A549 (cell line): ENCODE measurements at regions not wholly inside any gene's neighbourhood (a gene's known extent, or its start where the extent isn't known, plus 50 kb on each side); places are given as distances from the start of the nearest gene placed in this dataset.

Experiments used
- ATAC-seq, 2 experiments: fragments of 200-7000 bp in 1 of 2; fragments of >200 bp in 1 of 2; cut with Nextera tagmentation in 1 of 2; cut with Tn5 transposase in 1 of 2; 3 replicates each; pipeline versions ENCODE4 v1.8.0 to v1.9.1; 2018 to 2020; ENCODE audit warnings: mild to moderate bottlenecking in 1 of 2, moderate library complexity in 1 of 2
- CTCF ChIA-PET: fragments of 300-600 bp; sonication (Branson Sonifier 250); formaldehyde crosslinking; extraction: SDS; loops from one replicate; lab custom pipeline; 2021; ENCODE audit warnings: antibody characterized with exemption, inconsistent platforms; lab: Yijun Ruan, JAX
- POLR2A ChIA-PET: fragments of 350-600 bp; formaldehyde crosslinking; extraction: SDS; loops from one replicate; lab custom pipeline; 2021; ENCODE audit warnings: antibody characterized with exemption, inconsistent platforms; lab: Yijun Ruan, JAX
- DNase-seq, 2 experiments: peaks; one replicate each; pipeline versions ENCODE4 v3.0.0 to v3.0.0-alpha.2; 2011 to 2016; ENCODE audit warnings: low read depth in 1 of 2, low spot score in 1 of 2
- FAIRE-seq: peaks from 2 replicates; lab custom pipeline; 2011; peaks lifted over from hg19 to GRCh38; lab: Jason Lieb, UNC
- H3K27ac ChIP-seq, 2 experiments: fragments of >200 bp; sonication (Bioruptor Twin); formaldehyde crosslinking; 3 replicates each; pipeline ENCODE4 v1.5.1; 2016 to 2017
- H3K4me1 ChIP-seq: fragments of >200 bp; sonication (Bioruptor Twin); formaldehyde crosslinking; 3 replicates; pipeline ENCODE4 v1.6.1; 2016
- H3K4me2 ChIP-seq: fragments of >200 bp; sonication (Bioruptor Twin); formaldehyde crosslinking; 3 replicates; pipeline ENCODE4 v1.6.1; 2016
- H3K4me3 ChIP-seq: fragments of >200 bp; sonication (Bioruptor Twin); formaldehyde crosslinking; 3 replicates; pipeline ENCODE4 v1.5.1; 2016
- H3K9me3 ChIP-seq: fragments of >200 bp; sonication (Bioruptor Twin); formaldehyde crosslinking; 3 replicates; pipeline ENCODE4 v1.6.1; 2016
- CEBPB ChIP-seq, 2 experiments: fragments of >200 bp in 1 of 2; sonication (Bioruptor Twin) in 1 of 2; formaldehyde crosslinking in 1 of 2; IDR thresholded peaks; 2 replicates each; pipeline ENCODE4 v1.6.1; 2012 to 2016
- CHD2 ChIP-seq: fragments of 150-350 bp; IDR thresholded peaks from 2 replicates; pipeline ENCODE4 v1.6.1; 2014; ENCODE audit warnings: low read length; ENCODE audit not compliant: partially characterized antibody
- CHD4 ChIP-seq: fragments of 200-600 bp; sonication (generic); IDR thresholded peaks from 2 replicates; pipeline ENCODE4 v1.6.1; 2016; ENCODE audit warnings: antibody characterized with exemption, mild to moderate bottlenecking, borderline replicate concordance
- E2F6 ChIP-seq: IDR thresholded peaks from 2 replicates; pipeline ENCODE4 v1.6.1; 2012; ENCODE audit warnings: low read depth, borderline replicate concordance
- EP300 ChIP-seq, 2 experiments: fragments of >200 bp; sonication (Bioruptor Twin); formaldehyde crosslinking; IDR thresholded peaks; 2 replicates in 1 of 2; 3 replicates in 1 of 2; pipeline ENCODE4 v1.6.1; 2016 to 2017
- ESRRA ChIP-seq: fragments of 150-350 bp; IDR thresholded peaks from 2 replicates; pipeline ENCODE4 v1.6.1; 2014; ENCODE audit warnings: mild to moderate bottlenecking, low read length, borderline replicate concordance
- FOSL2 ChIP-seq, 2 experiments: fragments of 450-650 bp in 1 of 2; fragments of >200 bp in 1 of 2; sonication (Bioruptor Twin) in 1 of 2; formaldehyde crosslinking; IDR thresholded peaks; 2 replicates each; pipeline versions ENCODE4 v1.5.0 to v1.6.1; 2016 to 2020; ENCODE audit warnings: mild to moderate bottlenecking in 1 of 2, moderate library complexity in 1 of 2
- HDAC2 ChIP-seq: fragments of 200-600 bp; sonication (generic); IDR thresholded peaks from 2 replicates; pipeline ENCODE4 v1.6.1; 2016
- HOXB13 ChIP-seq: fragments of 250-450 bp; sonication (Bioruptor Pico); IDR thresholded peaks from 2 replicates; pipeline ENCODE4 v1.5.0; 2020; ENCODE audit warnings: low read depth, mild to moderate bottlenecking, moderate library complexity
- KDM5A ChIP-seq: fragments of 200-600 bp; sonication (generic); IDR thresholded peaks from 2 replicates; pipeline ENCODE4 v1.6.1; 2016; ENCODE audit warnings: antibody characterized with exemption, mild to moderate bottlenecking
- MYC ChIP-seq: IDR thresholded peaks from 2 replicates; pipeline ENCODE4 v1.6.1; 2012; ENCODE audit warnings: mild to moderate bottlenecking, inconsistent platforms, low read length, improper control_type of control experiment, borderline replicate concordance
- NPAS2 ChIP-seq: fragments of 250-450 bp; sonication (Bioruptor Pico); IDR thresholded peaks from 2 replicates; pipeline ENCODE4 v1.8.0; 2022; ENCODE audit warnings: mild to moderate bottlenecking, moderate library complexity, borderline replicate concordance
- PBX3 ChIP-seq: IDR thresholded peaks from 2 replicates; pipeline ENCODE4 v1.6.1; 2012
- PHF8 ChIP-seq: fragments of 200-600 bp; sonication (generic); IDR thresholded peaks from 2 replicates; pipeline ENCODE4 v1.6.1; 2016; ENCODE audit warnings: low read depth, mild to moderate bottlenecking, antibody characterized with exemption, moderate library complexity, borderline replicate concordance
- POLR2A ChIP-seq: IDR thresholded peaks from 2 replicates; pipeline ENCODE4 v1.6.1; 2012; ENCODE audit warnings: mild to moderate bottlenecking, low read length
- RCOR1 ChIP-seq: fragments of 150-350 bp; IDR thresholded peaks from 2 replicates; pipeline ENCODE4 v1.6.1; 2014; ENCODE audit warnings: antibody characterized with exemption, low read length, low read depth
- SREBF2 ChIP-seq: fragments of 450-650 bp; IDR thresholded peaks from 2 replicates; pipeline ENCODE4 v1.6.1; 2014; ENCODE audit warnings: mild to moderate bottlenecking, moderate library complexity
- TP53 ChIP-seq: fragments of 250-450 bp; sonication (Bioruptor Pico); IDR thresholded peaks from 2 replicates; pipeline ENCODE4 v1.5.0; 2021; ENCODE audit warnings: mild to moderate bottlenecking, moderate library complexity
- ZFP36 ChIP-seq: fragments of 450-650 bp; IDR thresholded peaks from 2 replicates; pipeline ENCODE4 v1.6.1; 2014; ENCODE audit warnings: borderline replicate concordance; ENCODE audit not compliant: partially characterized antibody
- ZNF302 ChIP-seq: fragments of 250-450 bp; sonication (Bioruptor Pico); IDR thresholded peaks from 2 replicates; pipeline ENCODE4 v1.9.0; 2021; ENCODE audit warnings: inconsistent platforms, mild to moderate bottlenecking, moderate library complexity
- WGBS: methylation state at CpG from one replicate; pipeline ENCODE4 v1.1.6; 2017; ENCODE audit errors: missing lambda C conversion rate; 5-methylcytosine and 5-hydroxymethylcytosine counted together
- TF ChIP-seq, protein P1 (sequence below): fragments of 150-350 bp; IDR thresholded peaks from 2 replicates; pipeline ENCODE4 v1.6.1; 2014; ENCODE audit warnings: low read depth, mild to moderate bottlenecking, low read length
- TF ChIP-seq, protein P2 (sequence below): fragments of 450-650 bp; IDR thresholded peaks from 2 replicates; pipeline ENCODE4 v1.6.1; 2014; ENCODE audit warnings: antibody characterized with exemption
- TF ChIP-seq, protein P3 (sequence below): fragments of >200 bp; sonication (Bioruptor Twin); formaldehyde crosslinking; IDR thresholded peaks from 2 replicates; pipeline ENCODE4 v1.6.1; 2016
- TF ChIP-seq, protein P4 (sequence below): fragments of 250-450 bp; sonication (Bioruptor Pico); IDR thresholded peaks from 2 replicates; pipeline ENCODE4 v1.5.0; 2021; ENCODE audit warnings: mild to moderate bottlenecking, moderate library complexity, borderline replicate concordance

GRCh38 chr9:90998573-90998972 is 197.0 kb downstream of the SYK start:
- TF ChIP-seq ESRRA (no peak), NPAS2 (CRISPR knock-in tag) (no peak), MYC (no peak), POLR2A (no peak), HDAC2 (no peak), TP53 (CRISPR knock-in tag) (no peak), ZNF302 (CRISPR knock-in tag) (no peak), EP300 (IDR thresholded peaks at IDR 0.05) (no peak)
- TF ChIP-seq, protein P1, sequence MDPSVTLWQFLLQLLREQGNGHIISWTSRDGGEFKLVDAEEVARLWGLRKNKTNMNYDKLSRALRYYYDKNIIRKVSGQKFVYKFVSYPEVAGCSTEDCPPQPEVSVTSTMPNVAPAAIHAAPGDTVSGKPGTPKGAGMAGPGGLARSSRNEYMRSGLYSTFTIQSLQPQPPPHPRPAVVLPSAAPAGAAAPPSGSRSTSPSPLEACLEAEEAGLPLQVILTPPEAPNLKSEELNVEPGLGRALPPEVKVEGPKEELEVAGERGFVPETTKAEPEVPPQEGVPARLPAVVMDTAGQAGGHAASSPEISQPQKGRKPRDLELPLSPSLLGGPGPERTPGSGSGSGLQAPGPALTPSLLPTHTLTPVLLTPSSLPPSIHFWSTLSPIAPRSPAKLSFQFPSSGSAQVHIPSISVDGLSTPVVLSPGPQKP: no peak
- TF ChIP-seq, protein P2, sequence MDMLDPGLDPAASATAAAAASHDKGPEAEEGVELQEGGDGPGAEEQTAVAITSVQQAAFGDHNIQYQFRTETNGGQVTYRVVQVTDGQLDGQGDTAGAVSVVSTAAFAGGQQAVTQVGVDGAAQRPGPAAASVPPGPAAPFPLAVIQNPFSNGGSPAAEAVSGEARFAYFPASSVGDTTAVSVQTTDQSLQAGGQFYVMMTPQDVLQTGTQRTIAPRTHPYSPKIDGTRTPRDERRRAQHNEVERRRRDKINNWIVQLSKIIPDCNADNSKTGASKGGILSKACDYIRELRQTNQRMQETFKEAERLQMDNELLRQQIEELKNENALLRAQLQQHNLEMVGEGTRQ: no peak
- no peak for DNase-seq
- Histone ChIP-seq H3K4me2 (no peak overlapping the region; the same call in 2 of the 3 replicates), H3K9me3 (peaks cover 10% of the 10 kb centered on the region; the same call in 2 of the 3 replicates), H3K4me3 (no peak overlapping the region), H3K27ac (no peak overlapping the region), H3K4me1 (peaks cover 18% of the 10 kb centered on the region)
- CTCF ChIA-PET: interaction anchor here (1.3 kb wide), 1 partner anchor 84 kb away, joined by 4 read pairs; no protein-coding TSS in a partner anchor
- POLR2A ChIA-PET: no interaction called here
- no peak for ATAC-seq
- FAIRE-seq: no peak
- WGBS: 78% methylated on average over 7 of the region's 7 CpGs

DNA sequence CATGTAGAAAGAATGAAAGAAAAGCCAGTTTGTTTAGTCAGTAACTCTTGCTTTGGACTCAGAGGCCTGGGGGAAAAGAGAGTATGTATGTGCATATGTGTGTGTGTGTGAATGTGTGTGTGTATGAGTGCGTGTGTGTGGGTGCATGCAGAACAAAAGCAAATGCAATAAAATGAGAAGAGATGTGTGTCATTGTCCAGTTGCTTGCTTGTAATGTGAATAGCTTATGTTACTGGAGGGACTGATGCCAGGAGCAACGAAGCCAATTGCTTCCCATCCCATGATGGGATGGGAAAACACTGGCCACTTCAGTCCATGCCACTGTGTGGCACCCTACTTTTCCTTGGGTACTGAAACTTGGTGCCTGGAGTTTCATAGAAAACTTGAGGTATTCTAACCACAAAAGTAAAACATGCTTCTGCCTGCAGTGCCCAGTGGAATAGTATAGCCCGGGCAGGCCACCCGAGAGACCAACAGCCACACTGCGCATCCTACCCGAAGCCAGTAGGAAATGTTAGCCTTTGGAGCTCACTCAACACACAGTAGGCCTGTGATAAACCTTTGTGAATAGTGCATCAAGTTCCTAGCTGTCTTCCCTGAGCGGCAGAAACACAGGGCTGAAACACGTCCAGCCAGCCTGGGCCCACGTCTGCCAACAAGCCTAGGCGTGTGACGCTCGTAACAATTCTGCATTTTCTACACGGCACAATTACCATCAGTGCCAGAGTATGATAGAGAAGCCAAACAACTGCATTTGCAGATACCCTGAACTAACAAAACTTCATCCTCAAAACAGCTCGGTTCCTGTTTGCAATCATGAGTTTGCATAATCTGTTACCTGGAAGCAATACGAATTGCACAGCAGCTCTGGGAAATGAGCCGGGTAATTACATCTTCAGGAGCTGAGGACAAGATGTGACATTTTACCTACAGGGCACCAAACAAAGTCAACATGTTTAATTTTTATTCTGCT is 198.1 kb downstream of the SYK start:
- H3K27ac ChIP-seq: peak overlapping the region in 1 of 2 experiments; percentile 12; a peak in 1 of 6 replicates
- no peak overlapping the region for H3K4me3 ChIP-seq
- no peak for TF ChIP-seq PBX3
- TF ChIP-seq, protein P3, sequence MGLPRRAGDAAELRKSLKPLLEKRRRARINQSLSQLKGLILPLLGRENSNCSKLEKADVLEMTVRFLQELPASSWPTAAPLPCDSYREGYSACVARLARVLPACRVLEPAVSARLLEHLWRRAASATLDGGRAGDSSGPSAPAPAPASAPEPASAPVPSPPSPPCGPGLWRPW: no peak
- TF ChIP-seq E2F6: no peak
- no peak for TF ChIP-seq SREBF2
- TF ChIP-seq, protein P4, sequence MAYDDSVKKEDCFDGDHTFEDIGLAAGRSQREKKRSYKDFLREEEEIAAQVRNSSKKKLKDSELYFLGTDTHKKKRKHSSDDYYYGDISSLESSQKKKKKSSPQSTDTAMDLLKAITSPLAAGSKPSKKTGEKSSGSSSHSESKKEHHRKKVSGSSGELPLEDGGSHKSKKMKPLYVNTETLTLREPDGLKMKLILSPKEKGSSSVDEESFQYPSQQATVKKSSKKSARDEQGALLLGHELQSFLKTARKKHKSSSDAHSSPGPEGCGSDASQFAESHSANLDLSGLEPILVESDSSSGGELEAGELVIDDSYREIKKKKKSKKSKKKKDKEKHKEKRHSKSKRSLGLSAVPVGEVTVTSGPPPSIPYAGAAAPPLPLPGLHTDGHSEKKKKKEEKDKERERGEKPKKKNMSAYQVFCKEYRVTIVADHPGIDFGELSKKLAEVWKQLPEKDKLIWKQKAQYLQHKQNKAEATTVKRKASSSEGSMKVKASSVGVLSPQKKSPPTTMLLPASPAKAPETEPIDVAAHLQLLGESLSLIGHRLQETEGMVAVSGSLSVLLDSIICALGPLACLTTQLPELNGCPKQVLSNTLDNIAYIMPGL (CRISPR knock-in tag): no peak
- no peak for TF ChIP-seq HDAC2
- no peak for TF ChIP-seq HOXB13 (CRISPR knock-in tag)
- TF ChIP-seq FOSL2 (IDR thresholded peaks at IDR 0.05): no peak
- TF ChIP-seq FOSL2 (CRISPR knock-in tag; IDR thresholded peaks at IDR 0.05): no peak
- no peak for TF ChIP-seq KDM5A
- no peak for TF ChIP-seq CHD2
- TF ChIP-seq CHD4: no peak
- no peak for TF ChIP-seq RCOR1
- TF ChIP-seq ZFP36: no peak
- TF ChIP-seq PHF8: no peak
- TF ChIP-seq CEBPB (IDR thresholded peaks at IDR 0.05): no peak
- H3K4me1 ChIP-seq: peaks cover 18% of the 10 kb centered on the region
- peaks cover 7% of the 10 kb centered on the region; the same call in 2 of the 3 replicates for H3K9me3 ChIP-seq
- no peak for DNase-seq
- no peak for FAIRE-seq
- no peak for ATAC-seq
- WGBS: 92% methylated on average over 16 of the region's 16 CpGs
- H3K4me2 ChIP-seq: no peak overlapping the region
- ChIA-PET CTCF (interaction anchor here (0.6 to 1.9 kb wide), 5 partner anchors 14 to 427 kb away, joined by 3 to 8 read pairs (median 4); no protein-coding TSS in a partner anchor), POLR2A (no interaction called here)
